ENCODE measurements at regions not wholly inside any gene's neighbourhood (a gene's known extent, or its start where the extent isn't known, plus 50 kb on each side); places are given as distances from the start of the nearest gene placed in this dataset.
"Not testable (repeated sequence)": the region's sequence is repeated elsewhere in the genome, so short reads cannot be mapped to it uniquely, and the experiment has no call there.

DNA sequence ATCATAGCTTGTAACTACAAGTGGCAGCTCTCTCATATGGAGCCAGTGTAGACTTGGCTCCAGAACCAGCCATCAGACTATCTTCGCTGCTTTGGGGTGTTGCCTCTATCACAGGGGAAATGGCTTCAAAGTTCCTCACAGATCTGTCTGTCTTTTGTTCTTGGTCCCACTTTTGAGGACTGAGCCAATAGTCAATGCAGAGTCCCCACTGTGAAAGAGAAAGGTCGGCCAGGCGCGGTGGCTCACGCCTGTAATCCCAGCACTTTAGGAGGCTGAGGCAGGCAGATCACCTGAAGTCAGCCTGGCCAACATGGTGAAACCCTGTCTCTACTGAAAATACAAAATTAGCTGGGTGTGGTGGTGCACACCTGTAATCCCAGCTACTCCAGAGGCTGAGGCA, 86.9 kb upstream of the FZD7 start:
- DNase-seq (ENCODE audit: extremely low spot score, insufficient read length, low read depth); FAIRE-seq: not testable (repeated sequence)

DNA sequence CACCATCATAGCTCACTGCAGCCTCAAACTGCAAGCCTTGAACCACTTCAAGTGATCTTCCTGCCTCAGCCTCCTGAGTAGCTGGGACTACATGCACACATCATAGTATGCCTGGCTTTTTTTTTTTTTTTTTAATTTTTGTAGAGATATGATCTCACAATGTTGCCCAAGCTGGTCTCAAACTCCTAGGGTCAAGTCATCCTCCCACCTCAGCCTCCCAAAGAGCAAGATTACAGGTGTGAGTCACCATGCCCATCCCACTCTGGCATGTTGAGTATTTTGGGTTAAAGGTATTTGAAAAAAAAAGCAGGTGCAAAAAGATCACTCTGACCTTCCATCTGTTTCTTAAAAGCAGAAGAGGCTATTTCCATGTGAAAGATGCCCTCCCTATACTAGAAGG, 86.4 kb upstream of the FZD7 start:
- no peak for FAIRE-seq
- DNase-seq (ENCODE audit: extremely low spot score, insufficient read length, low read depth): no peak

DNA sequence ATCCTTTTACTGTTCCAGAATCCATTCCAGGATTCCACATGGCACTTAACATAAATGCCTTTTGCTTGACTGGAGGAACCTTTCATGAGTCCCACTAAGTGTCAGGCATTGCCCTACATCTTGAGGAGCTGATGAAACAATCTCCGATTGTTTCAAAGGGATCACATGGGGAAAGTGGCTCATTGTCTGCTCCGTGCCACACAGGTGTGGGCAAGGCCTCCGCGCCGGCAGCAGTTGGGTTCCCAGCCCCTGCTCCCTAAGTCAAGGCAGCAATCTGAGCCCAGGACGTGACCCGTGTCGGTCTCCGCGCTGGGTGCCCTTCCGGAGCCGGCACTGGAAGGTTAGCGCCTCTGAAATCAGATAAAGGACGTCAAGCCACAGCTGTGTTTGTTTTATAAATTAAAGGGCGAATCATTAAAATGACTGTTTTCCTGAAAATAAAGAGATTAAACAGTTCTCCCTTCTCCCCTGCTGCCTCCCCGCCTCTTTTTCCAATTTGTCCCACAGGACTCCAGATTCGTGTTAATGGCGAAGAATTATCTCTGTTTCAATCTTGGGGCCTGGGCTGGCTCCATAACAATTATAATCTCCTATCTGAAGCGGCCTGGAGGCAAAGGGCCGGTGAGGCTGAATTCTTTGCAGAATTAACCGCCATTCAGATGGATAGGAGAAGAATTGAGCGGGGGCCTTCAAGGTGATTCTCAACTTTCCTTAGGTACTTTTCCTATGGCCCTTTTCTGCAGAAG, 84.3 kb upstream of the FZD7 start:
- DNase-seq (ENCODE audit: extremely low spot score, insufficient read length, low read depth): no peak
- FAIRE-seq: no peak

DNA sequence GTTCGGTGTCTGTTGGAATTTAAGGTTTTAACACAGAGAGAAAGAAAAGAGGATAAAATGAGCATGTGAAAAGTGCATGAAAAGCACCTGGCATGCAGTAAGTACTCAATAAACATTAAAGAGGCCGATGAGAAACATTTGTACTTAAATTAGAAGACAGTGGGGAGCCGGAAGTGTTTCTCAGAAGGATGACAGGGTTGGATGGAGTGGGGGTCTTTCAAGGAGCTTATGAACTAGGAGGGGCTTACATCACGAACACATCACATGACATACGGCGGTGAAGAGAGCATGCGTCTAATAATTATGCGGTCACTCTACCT, 83.8 kb upstream of the FZD7 start:
- FAIRE-seq (no peak), DNase-seq (ENCODE audit: extremely low spot score, insufficient read length, low read depth) (no peak)

DNA sequence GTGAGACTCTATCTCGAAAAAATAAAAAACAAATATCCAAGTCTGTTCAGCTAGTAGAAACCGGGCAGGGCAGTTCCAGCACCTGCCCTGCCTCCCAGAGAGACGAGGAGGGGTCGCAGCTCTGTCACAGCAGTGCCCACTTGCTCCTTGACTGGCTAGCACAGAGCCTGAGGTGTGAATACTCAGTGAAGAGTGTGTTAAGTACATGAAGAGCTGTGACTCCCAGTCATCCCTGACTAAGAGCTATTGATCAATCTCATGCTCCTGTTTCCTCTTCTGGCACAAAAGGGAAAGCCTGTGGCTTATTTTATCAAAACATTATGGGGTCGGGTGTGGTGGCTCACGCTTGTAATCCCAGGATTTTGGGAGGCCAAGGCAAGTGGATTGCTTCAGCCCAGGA, 83.0 kb upstream of the FZD7 start:
- FAIRE-seq (no peak), DNase-seq (ENCODE audit: extremely low spot score, insufficient read length, low read depth) (no peak)

DNA sequence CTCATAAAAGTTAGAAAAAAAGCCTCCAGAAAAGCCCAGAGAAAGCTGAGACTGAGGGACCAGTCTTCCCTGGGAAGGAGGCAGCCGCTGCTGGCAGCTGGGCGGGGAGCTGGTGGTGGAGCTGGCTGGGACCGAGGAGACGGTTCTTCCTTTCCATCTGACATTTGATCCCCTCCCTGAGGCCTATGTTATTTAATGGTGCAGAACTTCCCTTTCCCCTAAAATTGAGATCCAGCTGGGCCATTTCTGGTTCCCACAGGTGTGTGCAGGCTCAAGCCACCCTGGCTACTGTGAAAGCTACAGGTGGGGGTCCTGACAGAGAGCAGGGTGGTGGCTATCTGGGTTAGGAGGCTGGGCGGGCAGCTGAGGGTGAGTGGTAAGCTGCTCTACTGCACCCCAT, 81.5 kb upstream of the FZD7 start:
- FAIRE-seq: no peak
- no peak for DNase-seq (ENCODE audit: extremely low spot score, insufficient read length, low read depth)

DNA sequence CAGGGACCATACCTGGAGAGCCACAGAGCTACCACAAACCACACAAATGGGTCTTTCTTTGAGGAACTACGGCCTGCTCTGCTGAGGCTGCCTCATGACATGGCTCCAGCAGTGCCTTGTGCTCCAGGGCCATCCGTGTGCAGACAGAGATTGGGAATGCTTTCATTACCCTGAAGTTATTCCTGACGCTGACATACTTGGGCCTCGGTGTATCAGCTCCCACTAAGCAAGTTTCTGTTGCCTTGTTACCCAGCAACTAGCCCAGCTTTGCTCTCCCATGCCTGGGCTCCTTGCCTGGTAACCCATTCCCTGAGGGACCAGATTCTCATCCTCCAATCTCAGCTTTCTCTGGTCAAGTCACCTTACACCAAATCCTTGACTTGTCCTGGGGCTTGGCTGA, 80.3 kb upstream of the FZD7 start:
- DNase-seq (ENCODE audit: extremely low spot score, insufficient read length, low read depth) (no peak), FAIRE-seq (no peak)

DNA sequence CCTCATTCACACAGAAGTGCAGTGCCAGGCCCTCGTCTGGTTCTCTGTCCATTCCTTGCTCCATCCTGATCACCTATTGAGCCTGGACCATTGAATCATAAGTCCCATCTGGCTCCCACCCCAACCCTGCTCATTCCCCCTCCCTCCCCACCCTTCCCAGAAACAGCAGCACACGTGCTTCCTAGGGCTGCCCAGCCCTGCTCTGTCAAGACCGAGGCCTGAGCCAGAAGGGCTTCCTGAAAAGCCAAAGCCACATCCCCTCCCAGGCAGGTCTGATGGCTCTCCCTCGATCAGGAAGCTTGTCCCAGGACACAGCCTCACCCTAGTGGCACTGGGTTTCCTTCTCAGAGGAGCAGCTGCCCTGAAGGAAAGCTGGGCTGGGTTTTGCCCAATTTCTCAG, 79.8 kb upstream of the FZD7 start:
- no peak for FAIRE-seq
- DNase-seq (ENCODE audit: extremely low spot score, insufficient read length, low read depth): no peak

DNA sequence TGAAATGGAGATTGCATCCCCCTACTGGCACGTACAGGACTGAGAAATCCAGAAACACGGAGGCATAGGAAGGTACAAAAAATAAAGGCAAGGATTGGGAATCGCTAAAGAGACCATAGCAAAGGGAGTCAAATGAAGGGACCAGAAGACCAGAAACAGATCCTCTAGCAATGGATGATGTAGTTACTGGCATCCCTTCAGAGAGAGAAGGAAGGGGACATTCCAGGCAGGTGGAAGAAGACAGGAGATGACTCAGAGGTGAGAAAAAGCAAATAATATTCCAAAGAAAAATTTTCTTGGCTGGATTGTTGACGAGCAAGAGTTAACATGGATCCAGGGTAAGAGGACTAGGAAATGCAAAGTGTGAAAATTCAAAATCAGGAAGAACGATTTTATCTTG, 78.4 kb upstream of the FZD7 start:
- no peak for DNase-seq (ENCODE audit: extremely low spot score, insufficient read length, low read depth)
- FAIRE-seq: no peak

DNA sequence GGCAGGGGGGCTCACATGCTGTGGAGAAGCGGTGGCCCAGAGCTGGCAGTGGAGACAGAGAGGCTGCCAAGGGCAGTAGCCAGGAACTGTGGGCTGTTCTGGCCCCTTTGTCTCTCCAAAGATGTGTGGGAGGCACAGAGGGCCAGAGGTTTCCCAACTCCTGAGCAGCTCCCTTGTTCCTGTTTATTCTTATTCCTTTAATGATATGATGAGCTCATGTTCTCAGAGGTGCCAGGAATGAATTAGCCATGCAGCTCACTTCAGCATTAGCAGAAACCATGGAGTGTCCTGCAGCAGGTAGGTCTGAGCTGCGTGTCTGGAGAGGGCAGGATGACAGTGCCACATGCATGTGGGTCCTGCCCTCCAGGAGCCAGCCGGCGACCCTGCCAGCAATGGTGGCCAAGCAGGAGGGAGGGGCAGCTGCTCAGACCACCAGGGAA, 77.9 kb upstream of the FZD7 start:
- DNase-seq (ENCODE audit: extremely low spot score, insufficient read length, low read depth) (no peak), FAIRE-seq (no peak)

DNA sequence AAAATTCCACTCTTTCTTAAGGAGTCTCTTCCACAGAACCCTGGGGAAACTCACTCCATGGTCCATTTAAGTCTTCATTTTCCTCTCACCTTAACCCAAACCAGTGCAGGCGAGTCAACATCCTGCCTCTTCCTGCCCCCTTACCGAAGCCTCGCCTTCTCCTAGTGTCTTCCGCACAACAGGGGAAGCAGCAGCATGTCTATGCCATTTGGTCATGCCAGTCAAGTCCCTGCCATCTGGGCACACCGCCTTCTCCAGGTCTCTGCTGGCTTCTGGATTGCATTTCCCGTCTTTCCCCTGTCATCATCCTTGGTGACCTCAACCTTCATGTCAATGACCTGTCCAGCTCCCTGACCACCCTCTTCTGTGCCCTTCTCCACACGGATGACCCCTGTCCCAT, 77.3 kb upstream of the FZD7 start:
- FAIRE-seq (no peak), DNase-seq (ENCODE audit: extremely low spot score, insufficient read length, low read depth) (no peak)

DNA sequence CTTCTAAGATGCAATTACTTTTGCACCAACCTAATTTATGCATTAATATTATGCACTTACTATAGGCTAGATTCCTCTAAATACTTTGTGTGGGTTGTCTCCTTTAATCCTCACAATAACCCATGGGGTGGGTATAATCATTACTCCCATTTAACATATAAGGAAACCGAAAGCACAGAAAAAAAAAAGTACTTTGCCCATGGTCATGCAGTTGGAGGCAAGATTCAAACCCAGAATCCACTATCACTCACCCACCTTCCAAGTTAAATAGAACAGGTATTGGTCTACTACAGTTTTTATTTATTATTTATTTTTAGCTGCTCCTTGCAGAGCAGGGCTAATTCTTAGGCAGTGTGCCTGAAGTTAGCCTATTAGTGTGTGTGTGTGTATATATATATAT, 76.6 kb upstream of the FZD7 start:
- no peak for DNase-seq (ENCODE audit: extremely low spot score, insufficient read length, low read depth)
- no peak for FAIRE-seq

DNA sequence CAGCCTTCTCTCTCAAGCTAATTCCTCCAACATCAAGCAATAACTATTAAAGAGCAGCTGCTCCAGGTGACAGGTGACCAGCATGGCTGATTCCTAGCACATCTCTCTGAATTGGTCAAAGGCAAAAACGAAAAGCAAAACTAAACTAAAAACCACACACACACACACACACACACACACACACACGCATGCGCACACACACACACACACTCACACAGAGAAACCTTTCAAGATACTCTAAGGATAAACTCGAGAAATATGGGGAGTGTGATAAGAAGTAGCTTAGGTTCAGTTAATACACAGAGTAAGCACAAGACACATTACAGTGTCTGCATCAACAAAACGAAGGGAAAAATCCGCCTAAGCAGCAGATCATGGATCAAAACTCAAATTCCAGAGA, 74.5 kb upstream of the FZD7 start:
- DNase-seq (ENCODE audit: extremely low spot score, insufficient read length, low read depth): no peak
- FAIRE-seq: no peak

DNA sequence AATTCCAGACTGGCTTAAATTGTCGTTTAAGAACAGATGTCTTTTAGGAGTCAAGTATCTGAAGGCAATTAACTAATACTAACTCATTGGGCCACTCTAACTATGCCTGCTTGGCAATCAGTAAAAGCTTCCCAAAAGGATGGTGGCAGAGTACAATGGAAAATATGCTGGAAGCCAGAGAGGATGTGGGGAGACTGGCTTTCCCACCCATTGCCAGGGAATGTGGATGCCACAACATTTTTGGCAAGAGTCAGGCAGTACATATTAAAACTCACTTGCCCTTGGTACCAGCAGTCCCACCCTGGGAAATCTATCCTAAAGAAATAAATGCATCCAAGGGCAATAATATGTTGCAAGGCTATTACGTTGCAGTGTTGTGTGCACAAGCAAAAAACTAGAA, 74.0 kb upstream of the FZD7 start:
- no peak for DNase-seq (ENCODE audit: extremely low spot score, insufficient read length, low read depth)
- no peak for FAIRE-seq

DNA sequence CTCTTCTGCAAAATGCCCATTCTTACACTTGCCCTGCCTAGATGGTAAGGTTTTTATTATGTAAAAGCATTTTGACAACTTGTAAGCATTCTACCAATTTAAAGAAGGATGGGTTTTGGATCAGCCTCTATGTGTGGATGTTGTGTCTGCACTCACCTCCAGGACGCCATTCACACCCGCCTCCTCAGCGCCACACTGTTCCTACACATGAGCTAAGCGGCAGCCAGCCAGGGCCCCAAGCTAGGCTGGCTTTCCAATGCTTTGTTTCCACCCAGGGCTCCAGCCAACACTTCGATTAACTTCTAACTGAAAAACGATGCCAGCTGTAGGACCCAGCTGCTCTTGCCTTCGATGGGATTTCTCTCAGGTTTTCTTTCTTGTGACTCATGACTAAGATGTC, 73.3 kb upstream of the FZD7 start:
- DNase-seq (ENCODE audit: extremely low spot score, insufficient read length, low read depth) (no peak), FAIRE-seq (no peak)

DNA sequence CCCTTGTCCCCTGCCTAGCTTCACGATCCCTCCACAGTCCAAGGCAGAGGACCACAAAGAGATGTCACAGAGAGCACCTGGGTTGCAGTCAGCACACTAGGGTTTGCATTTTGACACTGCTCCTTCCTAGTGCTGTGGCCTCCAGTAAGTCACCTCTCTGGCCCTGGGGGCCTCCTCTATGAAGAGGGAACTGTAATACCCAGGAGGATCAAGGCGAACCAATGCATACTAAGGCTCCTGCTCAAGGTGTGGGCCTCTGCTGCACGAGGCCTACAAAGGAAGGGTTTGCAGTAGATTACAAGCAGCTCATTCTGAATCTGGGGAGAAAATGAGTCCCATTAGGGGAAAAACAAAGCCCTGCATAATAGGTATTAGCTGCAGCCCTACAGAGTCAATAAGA, 72.3 kb upstream of the FZD7 start:
- DNase-seq (ENCODE audit: extremely low spot score, insufficient read length, low read depth) (no peak), FAIRE-seq (no peak)

DNA sequence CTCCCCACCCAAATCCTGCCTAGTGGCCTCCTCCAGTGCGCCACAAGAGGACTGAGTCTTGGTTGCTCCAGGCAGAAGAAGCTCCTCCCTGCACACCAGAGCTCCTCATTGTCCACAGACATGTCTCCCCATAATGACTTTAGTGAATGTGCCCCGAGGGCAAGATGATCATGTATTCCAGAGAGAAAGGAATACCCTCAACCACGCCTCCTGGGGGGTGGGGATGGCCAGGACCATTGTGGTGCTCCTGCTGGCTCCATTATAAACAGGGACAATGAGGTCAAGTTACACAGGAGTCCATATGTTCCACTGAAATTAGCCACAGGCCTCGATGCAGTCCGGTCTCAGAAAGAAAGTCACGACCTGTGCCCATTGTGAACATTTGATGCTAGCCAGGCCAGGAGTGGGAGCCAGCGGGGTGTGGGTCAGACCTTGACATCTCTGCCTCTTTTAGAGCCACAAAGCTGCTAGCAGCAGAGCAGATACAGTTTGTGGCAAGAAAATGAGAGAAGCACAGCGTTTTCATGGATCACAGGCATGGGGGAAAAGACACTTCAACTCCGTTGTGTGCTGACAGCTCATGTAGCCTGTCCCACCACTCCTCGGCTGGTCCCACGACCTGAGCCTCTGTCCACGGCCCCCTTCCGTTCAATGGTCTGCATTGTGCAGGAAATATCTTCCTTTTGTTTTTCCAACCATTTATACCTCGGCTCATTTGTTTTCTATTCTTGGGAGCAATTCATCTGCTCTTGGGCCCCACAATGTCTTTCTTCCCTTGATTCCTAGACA, 70.7 kb upstream of the FZD7 start:
- DNase-seq (ENCODE audit: extremely low spot score, insufficient read length, low read depth): no peak
- FAIRE-seq: no peak

DNA sequence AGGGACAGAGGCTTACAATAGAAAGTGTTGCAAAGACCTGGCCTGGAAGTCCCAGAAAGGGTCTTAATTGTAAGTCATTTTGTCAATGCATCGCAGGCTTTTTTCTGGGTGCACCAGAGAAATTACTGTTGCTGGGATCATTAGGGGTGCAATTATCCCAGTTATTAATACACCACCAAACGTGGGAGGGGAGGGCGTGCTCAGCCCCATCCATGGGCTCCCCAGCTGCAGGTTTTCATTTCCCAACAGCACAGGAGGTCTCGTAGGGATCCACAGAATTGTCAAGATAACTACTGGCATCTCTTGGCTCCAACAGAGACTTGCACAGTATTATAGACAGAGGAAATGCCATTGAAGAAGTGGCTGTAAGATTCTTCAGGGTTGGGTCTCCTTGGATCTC, 69.6 kb upstream of the FZD7 start:
- no peak for DNase-seq (ENCODE audit: extremely low spot score, insufficient read length, low read depth)
- no peak for FAIRE-seq

DNA sequence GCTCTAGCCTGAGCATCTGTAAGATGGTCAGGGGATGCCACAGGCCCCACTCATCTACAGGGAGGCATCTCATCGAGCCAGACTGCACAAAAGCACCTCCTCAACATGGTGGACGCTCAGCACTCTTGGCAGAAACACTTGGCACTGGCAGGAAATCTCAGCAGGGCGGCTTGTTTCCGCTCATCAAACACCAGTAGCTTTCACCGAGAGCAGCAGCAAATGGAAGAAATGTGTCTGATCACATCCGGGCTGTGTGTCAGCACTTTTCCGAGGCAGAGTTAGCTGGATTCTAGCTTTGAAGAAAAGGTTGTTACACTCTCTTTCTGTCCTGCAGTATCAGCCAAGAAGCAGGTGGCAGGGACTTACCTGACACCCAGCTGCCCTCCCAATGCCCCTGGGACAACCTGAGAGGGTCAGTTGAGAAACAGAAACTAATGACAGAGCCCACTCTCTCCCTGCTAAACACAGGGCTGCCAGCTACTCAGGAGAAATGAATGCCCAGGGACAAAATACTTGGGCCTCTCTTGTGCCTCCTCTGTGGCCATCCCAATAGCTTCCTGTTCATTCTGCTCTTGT, 68.9 kb upstream of the FZD7 start:
- FAIRE-seq: no peak
- DNase-seq (ENCODE audit: extremely low spot score, insufficient read length, low read depth): no peak

DNA sequence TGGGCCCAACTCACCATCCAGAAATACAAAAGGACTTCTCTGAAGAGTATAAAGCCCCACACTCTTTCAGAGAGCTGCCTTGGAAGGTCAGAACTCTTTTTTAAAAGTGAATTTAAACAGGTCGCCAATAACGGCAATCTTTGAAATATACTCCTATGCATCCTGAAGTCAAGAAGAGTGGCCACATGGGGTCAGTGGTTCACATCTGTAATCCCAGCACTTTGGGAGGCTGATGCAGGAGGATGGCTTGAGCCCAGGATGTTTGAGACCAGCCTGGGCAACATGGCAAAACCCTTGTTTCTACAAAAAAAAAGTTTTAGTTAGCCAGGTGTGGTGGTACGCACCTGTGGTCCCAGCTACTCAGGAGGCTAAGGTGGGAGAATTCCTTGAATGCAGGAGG, 68.1 kb upstream of the FZD7 start:
- DNase-seq (ENCODE audit: extremely low spot score, insufficient read length, low read depth) (no peak), FAIRE-seq (no peak)

DNA sequence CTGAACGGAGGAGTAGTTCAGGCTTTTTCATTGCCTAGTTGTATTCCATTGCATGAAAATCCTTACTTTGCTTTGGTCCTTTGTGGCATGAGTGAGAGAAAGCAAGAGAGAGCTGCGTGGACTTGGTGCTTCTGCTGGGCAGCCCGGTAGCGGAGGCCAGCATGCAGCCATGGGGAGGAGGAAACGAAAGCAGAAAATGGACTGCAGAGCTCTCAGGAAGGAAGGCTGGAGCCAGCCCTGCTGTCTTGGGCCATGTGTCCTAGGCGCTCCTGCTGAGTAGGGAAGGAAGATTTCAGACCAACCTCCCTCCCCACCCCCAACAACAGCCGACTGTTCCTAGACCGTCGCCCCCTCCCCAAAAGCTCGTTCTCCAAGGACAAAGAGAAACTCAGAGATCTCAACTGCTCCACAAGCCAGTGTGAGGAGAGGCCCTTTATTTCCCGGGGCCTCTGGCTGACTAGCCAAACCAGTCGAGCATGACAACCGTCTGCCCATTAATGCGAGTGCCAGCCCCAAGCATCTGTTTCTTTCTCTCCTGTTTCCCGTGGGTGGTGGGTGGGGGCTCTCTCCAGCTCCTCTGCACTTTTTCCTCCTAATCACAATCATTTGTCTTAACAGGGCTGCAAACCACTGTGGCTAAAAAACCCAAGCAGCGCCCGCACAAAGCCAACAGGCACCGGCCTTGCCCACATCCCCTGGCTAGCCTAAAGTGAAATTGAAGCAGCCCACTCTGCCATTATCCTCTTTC, 66.8 kb upstream of the FZD7 start:
- FAIRE-seq: no peak
- DNase-seq (ENCODE audit: extremely low spot score, insufficient read length, low read depth): no peak

Data from GM18507 (cell line).